ENCODE measurements at regions not wholly inside any gene's neighbourhood (a gene's known extent, or its start where the extent isn't known, plus 50 kb on each side); places are given as distances from the start of the nearest gene placed in this dataset.

GRCh38 chr3:81932681-81933080 lies 171.2 kb upstream of the GBE1 start:
- no peak for DNase-seq

GRCh38 chr3:81931265-81932251 lies 170.1 kb upstream of the GBE1 start:
- no peak for DNase-seq

GRCh38 chr3:81929697-81930096 lies 168.3 kb upstream of the GBE1 start:
- no peak for DNase-seq

- DNase-seq: no peak
Measured at GRCh38 chr3:81927811-81928210, 166.4 kb upstream of the GBE1 start.

- no peak for DNase-seq
Measured at GRCh38 chr3:81925385-81925784, 163.9 kb upstream of the GBE1 start.

GRCh38 chr3:81923038-81923437 lies 161.6 kb upstream of the GBE1 start:
- no peak for DNase-seq

GRCh38 chr3:81922404-81922803 lies 161.0 kb upstream of the GBE1 start:
- DNase-seq: no peak

GRCh38 chr3:81920816-81921215 lies 159.4 kb upstream of the GBE1 start:
- no peak for DNase-seq

GRCh38 chr3:81916890-81917289 lies 155.4 kb upstream of the GBE1 start:
- DNase-seq: no peak

- DNase-seq: no peak
Measured at GRCh38 chr3:81913886-81914663, 152.6 kb upstream of the GBE1 start.

- no peak for DNase-seq
Measured at GRCh38 chr3:81911221-81911620, 149.8 kb upstream of the GBE1 start.

- DNase-seq: peak; percentile 33
Measured at GRCh38 chr3:81910244-81910852, 148.9 kb upstream of the GBE1 start.

GRCh38 chr3:81909796-81910195 lies 148.4 kb upstream of the GBE1 start:
- DNase-seq: no peak

GRCh38 chr3:81908561-81908960 lies 147.1 kb upstream of the GBE1 start:
- no peak for DNase-seq

GRCh38 chr3:81898336-81898735 lies 136.9 kb upstream of the GBE1 start:
- DNase-seq: no peak

GRCh38 chr3:81894598-81894997 lies 133.2 kb upstream of the GBE1 start:
- no peak for DNase-seq

GRCh38 chr3:81891055-81891895 lies 129.8 kb upstream of the GBE1 start:
- DNase-seq: no peak

- DNase-seq: no peak
Measured at GRCh38 chr3:81888914-81889557, 127.6 kb upstream of the GBE1 start.

- no peak for DNase-seq
Measured at GRCh38 chr3:81887448-81887847, 126.0 kb upstream of the GBE1 start.

GRCh38 chr3:81886081-81886480 lies 124.6 kb upstream of the GBE1 start:
- no peak for DNase-seq

- no peak for DNase-seq
Measured at GRCh38 chr3:81884791-81885190, 123.3 kb upstream of the GBE1 start.

- no peak for DNase-seq
Measured at GRCh38 chr3:81876826-81877225, 115.4 kb upstream of the GBE1 start.

Data from CD4-positive, alpha-beta T cell treated with Interleukin-4 for 4 hours (primary cell).